Body of pancreas (tissue), 4 donors: ENCODE measurements at regions not wholly inside any gene's neighbourhood (a gene's known extent, or its start where the extent isn't known, plus 50 kb on each side); places are given as distances from the start of the nearest gene placed in this dataset.

Experiments
- CTCF ChIP-seq, 7 experiments: fragments of 450-650 bp in 4 of 7; fragments of 200-600 bp in 3 of 7; sonication (generic) in 3 of 7; IDR thresholded peaks; one replicate each; pipeline ENCODE4 v1.5.1; 2016 to 2019; ENCODE audit warnings: antibody characterized with exemption in 7 of 7
- POLR2A ChIP-seq, 3 donors: fragments of 450-650 bp; IDR thresholded peaks; one replicate each; pipeline ENCODE4 v1.6.1; 2016; ENCODE audit warnings: antibody characterized with exemption in 3 of 3, mild to moderate bottlenecking in 2 of 3

- TF ChIP-seq POLR2A (IDR thresholded peaks at IDR 0.05) (no peak), CTCF (IDR thresholded peaks at IDR 0.05) (no peak)
Measured at GRCh38 chr2:183811281-183811680, 687.0 kb downstream of the NUP35 start.
